ENCODE measurements at regions not wholly inside any gene's neighbourhood (a gene's known extent, or its start where the extent isn't known, plus 50 kb on each side); places are given as distances from the start of the nearest gene placed in this dataset.
A peak's percentile ranks its signal among the peaks of the same experiment; 100 is the strongest.

DNA sequence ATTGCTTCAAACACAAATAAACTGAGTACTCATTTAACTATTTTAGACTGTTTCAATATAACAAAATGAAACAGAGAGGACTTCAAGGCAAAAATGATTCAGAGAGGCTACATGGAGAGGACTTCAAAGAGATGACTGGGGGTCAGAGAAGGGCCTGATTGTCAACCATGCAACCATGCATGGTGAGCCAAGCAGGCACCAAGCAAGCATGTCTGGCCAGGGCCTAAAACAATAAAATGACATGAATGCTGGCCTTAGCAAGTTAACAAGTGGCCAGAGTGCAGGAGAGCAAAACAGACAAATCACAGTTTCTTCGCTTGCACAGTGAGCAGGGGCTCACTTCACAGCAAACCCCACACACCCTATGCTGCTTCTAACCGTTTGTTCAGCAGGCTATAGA, 356.5 kb upstream of the MTPN start:
- no peak overlapping the region for H4K8ac ChIP-seq (ENCODE audit: low read depth, low read length)
- no peak overlapping the region for H3K18ac ChIP-seq (ENCODE audit: low read length)
- H3K9ac ChIP-seq (ENCODE audit: low read length): no peak overlapping the region
- no peaks in the 10 kb centered on the region for H3K36me3 ChIP-seq (ENCODE audit: control insufficient read depth, insufficient read depth, low read length)
- no peak overlapping the region for H3K23ac ChIP-seq (ENCODE audit: low read length)
- no peak overlapping the region for H2AK5ac ChIP-seq (ENCODE audit: low read length)
- no peak for DNase-seq
- no peak overlapping the region for H2BK15ac ChIP-seq (replicated peaks; ENCODE audit: low read depth)
- no peak overlapping the region for H3K4me2 ChIP-seq (ENCODE audit: low read length)
- no peak overlapping the region for H2BK5ac ChIP-seq (ENCODE audit: low read length)
- H3K79me1 ChIP-seq (ENCODE audit: low read length): no peaks in the 10 kb centered on the region
- no peaks in the 10 kb centered on the region for H3K4me1 ChIP-seq (ENCODE audit: control insufficient read depth, low read depth, low read length)
- H3K4ac ChIP-seq (ENCODE audit: low read depth, low read length): no peak overlapping the region
- no peak overlapping the region for H3K56ac ChIP-seq (ENCODE audit: low read length)
- H3K4me3 ChIP-seq (ENCODE audit: low read length): no peak overlapping the region
- no peak overlapping the region for H3K27ac ChIP-seq (ENCODE audit: low read depth, low read length)
- no peak overlapping the region for H2BK120ac ChIP-seq (ENCODE audit: low read depth, low read length)
- WGBS (ENCODE audit: extremely low coverage, insufficient coverage, low lambda C conversion rate): no CpG with 5 or more reads among the region's 2 CpGs
- H3K27me3 ChIP-seq (ENCODE audit: insufficient read depth, low read length, poor library complexity): no peaks in the 10 kb centered on the region
- no peaks in the 10 kb centered on the region for H3K79me2 ChIP-seq (ENCODE audit: control insufficient read depth, insufficient read depth, low read length)
- H4K5ac ChIP-seq (ENCODE audit: low read length): no peak overlapping the region

DNA sequence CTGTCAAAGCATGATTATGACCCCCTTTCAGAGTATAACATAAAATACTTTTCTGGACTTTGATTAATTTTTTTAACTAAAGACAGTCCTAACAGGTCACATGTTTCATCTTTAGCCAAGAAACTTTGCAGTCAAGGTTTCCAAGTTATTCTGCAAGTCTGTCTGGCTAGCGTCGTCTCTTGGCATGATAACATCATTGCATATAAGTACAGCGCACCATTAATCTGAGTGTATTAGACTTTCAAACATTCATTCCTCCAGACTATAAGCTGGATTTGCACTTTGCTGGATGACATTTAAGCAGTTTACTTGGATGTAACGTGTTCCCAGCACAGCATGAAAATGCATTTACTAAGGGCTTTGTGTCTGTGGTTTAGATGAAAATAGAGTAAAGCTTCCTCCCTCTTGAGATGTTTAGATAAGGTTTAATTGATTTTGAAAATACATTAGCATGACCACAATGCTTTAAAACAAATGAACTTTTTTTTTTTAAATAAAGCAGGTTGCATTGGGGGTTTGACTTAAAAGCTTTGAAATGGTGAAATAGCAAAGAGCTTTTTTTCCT, 349.0 kb upstream of the MTPN start:
- Histone ChIP-seq H3K9ac (ENCODE audit: low read length) (no peak overlapping the region), H3K4me3 (ENCODE audit: low read length) (no peak overlapping the region), H2BK15ac (replicated peaks; ENCODE audit: low read depth) (no peak overlapping the region), H3K36me3 (ENCODE audit: control insufficient read depth, insufficient read depth, low read length) (no peaks in the 10 kb centered on the region), H3K27ac (ENCODE audit: low read depth, low read length) (no peak overlapping the region), H4K8ac (ENCODE audit: low read depth, low read length) (no peak overlapping the region), H3K56ac (ENCODE audit: low read length) (no peak overlapping the region), H2AK5ac (ENCODE audit: low read length) (no peak overlapping the region), H2BK5ac (ENCODE audit: low read length) (no peak overlapping the region), H3K4ac (ENCODE audit: low read depth, low read length) (no peak overlapping the region), H4K5ac (ENCODE audit: low read length) (no peak overlapping the region), H3K27me3 (ENCODE audit: insufficient read depth, low read length, poor library complexity) (no peaks in the 10 kb centered on the region), H3K79me2 (ENCODE audit: control insufficient read depth, insufficient read depth, low read length) (no peaks in the 10 kb centered on the region), H3K4me1 (ENCODE audit: control insufficient read depth, low read depth, low read length) (no peaks in the 10 kb centered on the region), H3K18ac (ENCODE audit: low read length) (no peak overlapping the region), H3K23ac (ENCODE audit: low read length) (no peak overlapping the region), H3K4me2 (ENCODE audit: low read length) (no peak overlapping the region), H2BK120ac (ENCODE audit: low read depth, low read length) (no peak overlapping the region), H3K79me1 (ENCODE audit: low read length) (no peaks in the 10 kb centered on the region)
- DNase-seq: no peak
- no CpG with 5 or more reads among the region's 4 CpGs for WGBS (ENCODE audit: extremely low coverage, insufficient coverage, low lambda C conversion rate)

DNA sequence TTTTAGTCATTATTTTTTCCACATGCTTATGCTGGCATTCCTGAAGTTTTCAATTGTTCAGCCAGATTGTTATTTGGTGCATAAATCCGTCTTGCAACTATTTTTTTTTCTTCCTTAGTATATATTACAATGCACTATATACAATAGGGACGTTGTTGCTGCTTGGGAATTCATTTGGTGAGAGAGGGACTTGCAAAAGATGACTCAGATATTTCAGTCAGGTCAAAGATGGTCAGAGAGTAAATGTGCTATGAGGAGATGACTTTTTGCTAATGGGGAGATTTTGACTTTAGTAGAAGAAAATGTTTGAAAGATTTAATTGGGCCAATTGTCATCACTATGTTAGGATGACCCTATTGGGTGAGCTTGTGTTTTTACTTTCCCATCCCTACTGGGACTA, 348.4 kb upstream of the MTPN start:
- Histone ChIP-seq H3K23ac (ENCODE audit: low read length) (no peak overlapping the region), H2BK15ac (replicated peaks; ENCODE audit: low read depth) (no peak overlapping the region), H3K27ac (ENCODE audit: low read depth, low read length) (no peak overlapping the region), H3K79me1 (ENCODE audit: low read length) (no peaks in the 10 kb centered on the region), H4K8ac (ENCODE audit: low read depth, low read length) (no peak overlapping the region), H3K79me2 (ENCODE audit: control insufficient read depth, insufficient read depth, low read length) (no peaks in the 10 kb centered on the region), H3K9ac (ENCODE audit: low read length) (no peak overlapping the region), H3K27me3 (ENCODE audit: insufficient read depth, low read length, poor library complexity) (no peaks in the 10 kb centered on the region), H4K5ac (ENCODE audit: low read length) (no peak overlapping the region), H3K18ac (ENCODE audit: low read length) (no peak overlapping the region), H3K4ac (ENCODE audit: low read depth, low read length) (no peak overlapping the region), H3K4me3 (ENCODE audit: low read length) (no peak overlapping the region), H2AK5ac (ENCODE audit: low read length) (no peak overlapping the region), H2BK5ac (ENCODE audit: low read length) (no peak overlapping the region), H3K36me3 (ENCODE audit: control insufficient read depth, insufficient read depth, low read length) (no peaks in the 10 kb centered on the region), H3K4me1 (ENCODE audit: control insufficient read depth, low read depth, low read length) (no peaks in the 10 kb centered on the region), H3K4me2 (ENCODE audit: low read length) (no peak overlapping the region), H2BK120ac (ENCODE audit: low read depth, low read length) (no peak overlapping the region), H3K56ac (ENCODE audit: low read length) (no peak overlapping the region)
- WGBS (ENCODE audit: extremely low coverage, insufficient coverage, low lambda C conversion rate): no CpG with 5 or more reads among the region's 2 CpGs
- DNase-seq: no peak

GRCh38 chr7:136325027-136325426, 347.9 kb upstream of the MTPN start:
- no peak overlapping the region for H2AK5ac ChIP-seq (ENCODE audit: low read length)
- no peak overlapping the region for H3K27ac ChIP-seq (ENCODE audit: low read depth, low read length)
- no peak overlapping the region for H3K4ac ChIP-seq (ENCODE audit: low read depth, low read length)
- no peaks in the 10 kb centered on the region for H3K79me2 ChIP-seq (ENCODE audit: control insufficient read depth, insufficient read depth, low read length)
- H2BK5ac ChIP-seq (ENCODE audit: low read length): no peak overlapping the region
- no peak overlapping the region for H2BK15ac ChIP-seq (replicated peaks; ENCODE audit: low read depth)
- no peak overlapping the region for H3K56ac ChIP-seq (ENCODE audit: low read length)
- no peak overlapping the region for H4K8ac ChIP-seq (ENCODE audit: low read depth, low read length)
- DNase-seq: no peak
- H3K4me2 ChIP-seq (ENCODE audit: low read length): no peak overlapping the region
- H4K5ac ChIP-seq (ENCODE audit: low read length): no peak overlapping the region
- no peaks in the 10 kb centered on the region for H3K27me3 ChIP-seq (ENCODE audit: insufficient read depth, low read length, poor library complexity)
- H3K36me3 ChIP-seq (ENCODE audit: control insufficient read depth, insufficient read depth, low read length): no peaks in the 10 kb centered on the region
- no peaks in the 10 kb centered on the region for H3K4me1 ChIP-seq (ENCODE audit: control insufficient read depth, low read depth, low read length)
- WGBS (ENCODE audit: extremely low coverage, insufficient coverage, low lambda C conversion rate): no CpG with 5 or more reads among the region's 2 CpGs
- no peak overlapping the region for H3K9ac ChIP-seq (ENCODE audit: low read length)
- H3K18ac ChIP-seq (ENCODE audit: low read length): no peak overlapping the region
- no peak overlapping the region for H3K4me3 ChIP-seq (ENCODE audit: low read length)
- no peak overlapping the region for H3K23ac ChIP-seq (ENCODE audit: low read length)
- H3K79me1 ChIP-seq (ENCODE audit: low read length): no peaks in the 10 kb centered on the region
- no peak overlapping the region for H2BK120ac ChIP-seq (ENCODE audit: low read depth, low read length)

DNA sequence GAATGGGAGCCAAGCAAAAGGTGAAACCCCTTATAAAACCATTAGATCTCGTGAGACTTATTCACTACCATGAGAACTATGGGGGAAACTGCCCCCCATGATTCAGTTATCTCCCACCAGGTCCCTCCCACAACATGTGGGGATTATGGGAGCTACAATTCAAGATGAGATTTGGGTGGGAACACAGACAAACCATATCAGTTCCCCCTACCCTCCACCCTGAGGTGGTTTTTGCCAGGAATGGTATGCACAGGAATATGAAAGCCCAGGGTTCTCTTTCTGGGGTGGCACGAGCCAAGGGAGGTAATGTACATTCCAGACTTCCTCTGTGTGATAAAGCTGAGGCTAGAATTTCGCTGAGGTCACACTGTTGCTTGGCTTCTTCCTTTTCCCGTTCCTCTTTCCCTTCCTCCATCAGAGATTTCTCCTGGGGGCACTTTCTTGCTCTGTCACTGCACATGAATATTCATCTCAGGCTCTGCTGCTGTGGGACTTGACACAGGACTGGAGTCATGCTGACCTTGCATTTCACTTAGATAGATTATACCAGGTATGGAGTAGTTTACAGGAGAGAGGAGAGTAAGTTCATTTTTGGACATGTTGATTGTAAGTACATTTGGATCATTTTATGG, 347.0 kb upstream of the MTPN start:
- Histone ChIP-seq H3K4me3 (ENCODE audit: low read length) (no peak overlapping the region), H3K9ac (ENCODE audit: low read length) (no peak overlapping the region), H3K27me3 (ENCODE audit: insufficient read depth, low read length, poor library complexity) (no peaks in the 10 kb centered on the region), H2BK15ac (replicated peaks; ENCODE audit: low read depth) (no peak overlapping the region), H3K4me1 (ENCODE audit: control insufficient read depth, low read depth, low read length) (no peaks in the 10 kb centered on the region), H3K56ac (ENCODE audit: low read length) (no peak overlapping the region), H3K36me3 (ENCODE audit: control insufficient read depth, insufficient read depth, low read length) (no peaks in the 10 kb centered on the region), H2AK5ac (ENCODE audit: low read length) (no peak overlapping the region), H3K23ac (ENCODE audit: low read length) (no peak overlapping the region), H3K79me2 (ENCODE audit: control insufficient read depth, insufficient read depth, low read length) (no peaks in the 10 kb centered on the region), H3K79me1 (ENCODE audit: low read length) (no peaks in the 10 kb centered on the region), H3K4ac (ENCODE audit: low read depth, low read length) (no peak overlapping the region), H2BK5ac (ENCODE audit: low read length) (no peak overlapping the region), H4K5ac (ENCODE audit: low read length) (no peak overlapping the region), H2BK120ac (ENCODE audit: low read depth, low read length) (no peak overlapping the region), H4K8ac (ENCODE audit: low read depth, low read length) (no peak overlapping the region), H3K4me2 (ENCODE audit: low read length) (no peak overlapping the region), H3K18ac (ENCODE audit: low read length) (no peak overlapping the region), H3K27ac (ENCODE audit: low read depth, low read length) (no peak overlapping the region)
- WGBS (ENCODE audit: extremely low coverage, insufficient coverage, low lambda C conversion rate): no CpG with 5 or more reads among the region's 4 CpGs
- DNase-seq: peak; percentile 32

DNA sequence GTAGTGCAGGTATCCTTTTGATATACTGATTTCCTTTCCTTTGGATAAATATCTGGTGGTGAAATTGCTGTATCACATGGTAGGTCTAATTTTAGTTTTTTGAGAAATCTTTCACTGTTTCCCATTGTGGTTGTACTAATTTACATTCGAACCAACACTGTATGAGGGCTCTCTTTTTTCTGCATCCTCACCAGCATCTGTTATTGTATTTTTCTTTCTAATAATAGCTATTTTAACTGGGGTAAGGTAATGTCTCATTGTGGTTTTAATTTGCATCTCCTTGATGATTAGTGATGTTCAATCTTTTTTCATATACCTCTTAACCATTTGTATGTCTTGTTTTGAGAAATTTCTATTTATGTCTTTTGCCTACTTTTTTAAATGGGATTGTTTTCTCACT, 335.4 kb upstream of the MTPN start:
- H3K23ac ChIP-seq (ENCODE audit: low read length): no peak overlapping the region
- no peak overlapping the region for H3K56ac ChIP-seq (ENCODE audit: low read length)
- H4K8ac ChIP-seq (ENCODE audit: low read depth, low read length): no peak overlapping the region
- H2BK15ac ChIP-seq (replicated peaks; ENCODE audit: low read depth): no peak overlapping the region
- no peaks in the 10 kb centered on the region for H3K4me1 ChIP-seq (ENCODE audit: control insufficient read depth, low read depth, low read length)
- no peak overlapping the region for H3K9ac ChIP-seq (ENCODE audit: low read length)
- H2AK5ac ChIP-seq (ENCODE audit: low read length): no peak overlapping the region
- WGBS (ENCODE audit: extremely low coverage, insufficient coverage, low lambda C conversion rate): no CpG with 5 or more reads among the region's 1 CpG
- DNase-seq: no peak
- H3K36me3 ChIP-seq (ENCODE audit: control insufficient read depth, insufficient read depth, low read length): no peaks in the 10 kb centered on the region
- H3K4ac ChIP-seq (ENCODE audit: low read depth, low read length): no peak overlapping the region
- no peak overlapping the region for H3K4me2 ChIP-seq (ENCODE audit: low read length)
- H3K79me1 ChIP-seq (ENCODE audit: low read length): no peaks in the 10 kb centered on the region
- H3K27me3 ChIP-seq (ENCODE audit: insufficient read depth, low read length, poor library complexity): no peaks in the 10 kb centered on the region
- no peak overlapping the region for H3K27ac ChIP-seq (ENCODE audit: low read depth, low read length)
- H2BK120ac ChIP-seq (ENCODE audit: low read depth, low read length): no peak overlapping the region
- no peak overlapping the region for H3K18ac ChIP-seq (ENCODE audit: low read length)
- H4K5ac ChIP-seq (ENCODE audit: low read length): no peak overlapping the region
- H3K79me2 ChIP-seq (ENCODE audit: control insufficient read depth, insufficient read depth, low read length): no peaks in the 10 kb centered on the region
- no peak overlapping the region for H2BK5ac ChIP-seq (ENCODE audit: low read length)
- no peak overlapping the region for H3K4me3 ChIP-seq (ENCODE audit: low read length)
